ENCODE measurements at regions not wholly inside any gene's neighbourhood (a gene's known extent, or its start where the extent isn't known, plus 50 kb on each side); places are given as distances from the start of the nearest gene placed in this dataset.

DNA sequence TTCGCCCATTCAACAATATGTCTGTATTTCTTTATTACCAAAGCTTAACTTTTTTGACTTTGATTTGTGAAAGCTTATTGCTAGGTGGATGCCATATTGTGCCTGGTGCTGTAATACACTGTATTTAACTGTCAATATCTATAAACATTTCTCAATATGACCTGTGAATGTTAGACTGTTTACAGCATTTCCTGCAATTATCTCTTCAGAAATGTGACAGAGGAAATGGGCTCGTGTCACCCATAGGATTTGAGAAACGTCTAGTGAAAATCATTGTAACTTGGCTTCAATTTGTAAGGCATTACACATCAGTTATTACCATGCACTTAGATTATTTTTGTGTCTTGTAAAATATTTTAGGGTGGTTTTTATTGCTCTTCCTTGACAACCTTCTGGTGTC, 237.8 kb upstream of the ADGRL2 start:
- TF ChIP-seq, protein P1, sequence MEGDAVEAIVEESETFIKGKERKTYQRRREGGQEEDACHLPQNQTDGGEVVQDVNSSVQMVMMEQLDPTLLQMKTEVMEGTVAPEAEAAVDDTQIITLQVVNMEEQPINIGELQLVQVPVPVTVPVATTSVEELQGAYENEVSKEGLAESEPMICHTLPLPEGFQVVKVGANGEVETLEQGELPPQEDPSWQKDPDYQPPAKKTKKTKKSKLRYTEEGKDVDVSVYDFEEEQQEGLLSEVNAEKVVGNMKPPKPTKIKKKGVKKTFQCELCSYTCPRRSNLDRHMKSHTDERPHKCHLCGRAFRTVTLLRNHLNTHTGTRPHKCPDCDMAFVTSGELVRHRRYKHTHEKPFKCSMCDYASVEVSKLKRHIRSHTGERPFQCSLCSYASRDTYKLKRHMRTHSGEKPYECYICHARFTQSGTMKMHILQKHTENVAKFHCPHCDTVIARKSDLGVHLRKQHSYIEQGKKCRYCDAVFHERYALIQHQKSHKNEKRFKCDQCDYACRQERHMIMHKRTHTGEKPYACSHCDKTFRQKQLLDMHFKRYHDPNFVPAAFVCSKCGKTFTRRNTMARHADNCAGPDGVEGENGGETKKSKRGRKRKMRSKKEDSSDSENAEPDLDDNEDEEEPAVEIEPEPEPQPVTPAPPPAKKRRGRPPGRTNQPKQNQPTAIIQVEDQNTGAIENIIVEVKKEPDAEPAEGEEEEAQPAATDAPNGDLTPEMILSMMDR (IDR thresholded peaks at IDR 0.05): no peak
- no peak for TF ChIP-seq ZFX (IDR thresholded peaks at IDR 0.05; ENCODE audit: borderline replicate concordance)
